Calu3 (cell line): ENCODE measurements at regions not wholly inside any gene's neighbourhood (a gene's known extent, or its start where the extent isn't known, plus 50 kb on each side); places are given as distances from the start of the nearest gene placed in this dataset.

Source experiments
- BruUV-seq: library from RNA; stranded (reverse); fragments of 400-500 nt; replicated peaks from 2 replicates; lab custom pipeline; 2021; lab: Mats Ljungman, UMichigan
- CTCF ChIA-PET: fragments of 300-600 bp; sonication (Branson Sonifier 250); formaldehyde crosslinking; loops from one replicate; lab custom pipeline; 2022; ENCODE audit warnings: antibody characterized with exemption; lab: Charles Lee
- DNase-seq: peaks from one replicate; pipeline ENCODE4 v3.0.0; 2022
- H3K27ac Mint-ChIP-seq: one replicate; pipeline ENCODE4 v1.8.0; 2022; ENCODE audit warnings: mixed read lengths; ENCODE audit not compliant: unreplicated experiment
- H3K27me3 Mint-ChIP-seq: one replicate; pipeline ENCODE4 v1.8.0; 2022; ENCODE audit warnings: mixed read lengths; ENCODE audit not compliant: unreplicated experiment
- H3K36me3 Mint-ChIP-seq: one replicate; pipeline ENCODE4 v1.8.0; 2022; ENCODE audit warnings: mild to moderate bottlenecking, moderate library complexity, mixed read lengths; ENCODE audit not compliant: insufficient read depth, unreplicated experiment
- H3K4me1 Mint-ChIP-seq: one replicate; pipeline ENCODE4 v1.8.0; 2022; ENCODE audit warnings: mild to moderate bottlenecking, low read depth, mixed read lengths; ENCODE audit not compliant: unreplicated experiment
- H3K4me3 Mint-ChIP-seq: one replicate; pipeline ENCODE4 v1.8.0; 2022; ENCODE audit warnings: mild to moderate bottlenecking, low read depth, moderate library complexity, mixed read lengths; ENCODE audit not compliant: unreplicated experiment
- H3K9me3 Mint-ChIP-seq: one replicate; pipeline ENCODE4 v1.8.0; 2022; ENCODE audit warnings: low read depth, mixed read lengths; ENCODE audit not compliant: unreplicated experiment
- intact Hi-C: fragments of 100-400 bp; cut with micrococcal nuclease; formaldehyde crosslinking; loops from one replicate; pipeline ENCODE4 v1.10.0; 2022; ENCODE audit not compliant: unreplicated experiment
- TF ChIP-seq, protein P1 (sequence below): fragments of 200-600 bp; IDR thresholded peaks from one replicate; pipeline ENCODE4 v1.8.0; 2022; ENCODE audit warnings: antibody characterized with exemption; ENCODE audit not compliant: unreplicated experiment

DNA sequence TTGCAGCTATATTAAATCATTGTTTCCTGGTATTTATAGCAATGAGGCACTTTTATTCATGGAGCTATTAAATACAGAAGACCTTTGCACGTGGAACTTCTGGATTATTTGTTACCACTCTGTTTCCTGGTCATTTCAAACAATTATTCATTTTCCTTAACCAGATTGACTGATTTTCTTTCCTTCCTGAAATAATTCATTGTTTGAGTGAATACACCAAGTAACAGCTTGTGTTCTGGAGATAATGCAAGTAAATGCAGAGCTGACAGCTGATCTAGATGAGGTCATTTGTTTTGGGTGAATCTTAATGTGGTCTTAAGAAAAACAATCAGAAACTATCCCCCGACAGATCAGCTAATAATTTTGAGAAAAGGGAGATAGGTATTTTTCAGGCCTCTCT, 497.7 kb downstream of the KIF20B start:
- Mint-ChIP-seq H3K4me3 (no peak overlapping the region), H3K4me1 (no peaks in the 10 kb centered on the region), H3K9me3 (no peaks in the 10 kb centered on the region), H3K27ac (no peak overlapping the region), H3K27me3 (no peaks in the 10 kb centered on the region), H3K36me3 (no peaks in the 10 kb centered on the region)
- BruUV-seq: no TSS peak
- TF ChIP-seq, protein P1, sequence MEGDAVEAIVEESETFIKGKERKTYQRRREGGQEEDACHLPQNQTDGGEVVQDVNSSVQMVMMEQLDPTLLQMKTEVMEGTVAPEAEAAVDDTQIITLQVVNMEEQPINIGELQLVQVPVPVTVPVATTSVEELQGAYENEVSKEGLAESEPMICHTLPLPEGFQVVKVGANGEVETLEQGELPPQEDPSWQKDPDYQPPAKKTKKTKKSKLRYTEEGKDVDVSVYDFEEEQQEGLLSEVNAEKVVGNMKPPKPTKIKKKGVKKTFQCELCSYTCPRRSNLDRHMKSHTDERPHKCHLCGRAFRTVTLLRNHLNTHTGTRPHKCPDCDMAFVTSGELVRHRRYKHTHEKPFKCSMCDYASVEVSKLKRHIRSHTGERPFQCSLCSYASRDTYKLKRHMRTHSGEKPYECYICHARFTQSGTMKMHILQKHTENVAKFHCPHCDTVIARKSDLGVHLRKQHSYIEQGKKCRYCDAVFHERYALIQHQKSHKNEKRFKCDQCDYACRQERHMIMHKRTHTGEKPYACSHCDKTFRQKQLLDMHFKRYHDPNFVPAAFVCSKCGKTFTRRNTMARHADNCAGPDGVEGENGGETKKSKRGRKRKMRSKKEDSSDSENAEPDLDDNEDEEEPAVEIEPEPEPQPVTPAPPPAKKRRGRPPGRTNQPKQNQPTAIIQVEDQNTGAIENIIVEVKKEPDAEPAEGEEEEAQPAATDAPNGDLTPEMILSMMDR: no peak
- CTCF ChIA-PET: no interaction called here
- no peak for DNase-seq
- intact Hi-C loops: no loop called here

DNA sequence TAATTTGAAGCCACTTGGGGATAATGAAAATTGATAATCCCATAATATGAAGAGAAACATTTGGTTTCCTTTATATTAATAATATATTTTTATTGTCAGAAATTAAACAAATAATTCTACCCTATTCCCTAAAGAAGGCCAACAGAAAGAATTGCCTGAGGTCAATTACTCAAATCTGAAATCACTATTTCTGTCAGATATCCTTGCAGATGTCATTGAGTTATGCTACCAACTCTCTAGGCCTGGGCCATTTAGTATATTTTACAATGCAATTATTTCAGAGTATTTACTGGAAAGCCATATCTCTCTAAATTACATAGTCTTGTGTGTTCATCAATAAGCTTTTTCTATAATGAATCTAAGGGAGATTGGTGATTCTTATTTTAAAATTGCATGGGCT, 498.1 kb downstream of the KIF20B start:
- TF ChIP-seq, protein P1: no peak
- no peak for DNase-seq
- CTCF ChIA-PET: no interaction called here
- no TSS peak for BruUV-seq
- Mint-ChIP-seq H3K27ac (no peak overlapping the region), H3K4me3 (no peak overlapping the region), H3K4me1 (no peaks in the 10 kb centered on the region), H3K9me3 (no peaks in the 10 kb centered on the region), H3K36me3 (no peaks in the 10 kb centered on the region), H3K27me3 (no peaks in the 10 kb centered on the region)
- intact Hi-C loops: no loop called here

DNA sequence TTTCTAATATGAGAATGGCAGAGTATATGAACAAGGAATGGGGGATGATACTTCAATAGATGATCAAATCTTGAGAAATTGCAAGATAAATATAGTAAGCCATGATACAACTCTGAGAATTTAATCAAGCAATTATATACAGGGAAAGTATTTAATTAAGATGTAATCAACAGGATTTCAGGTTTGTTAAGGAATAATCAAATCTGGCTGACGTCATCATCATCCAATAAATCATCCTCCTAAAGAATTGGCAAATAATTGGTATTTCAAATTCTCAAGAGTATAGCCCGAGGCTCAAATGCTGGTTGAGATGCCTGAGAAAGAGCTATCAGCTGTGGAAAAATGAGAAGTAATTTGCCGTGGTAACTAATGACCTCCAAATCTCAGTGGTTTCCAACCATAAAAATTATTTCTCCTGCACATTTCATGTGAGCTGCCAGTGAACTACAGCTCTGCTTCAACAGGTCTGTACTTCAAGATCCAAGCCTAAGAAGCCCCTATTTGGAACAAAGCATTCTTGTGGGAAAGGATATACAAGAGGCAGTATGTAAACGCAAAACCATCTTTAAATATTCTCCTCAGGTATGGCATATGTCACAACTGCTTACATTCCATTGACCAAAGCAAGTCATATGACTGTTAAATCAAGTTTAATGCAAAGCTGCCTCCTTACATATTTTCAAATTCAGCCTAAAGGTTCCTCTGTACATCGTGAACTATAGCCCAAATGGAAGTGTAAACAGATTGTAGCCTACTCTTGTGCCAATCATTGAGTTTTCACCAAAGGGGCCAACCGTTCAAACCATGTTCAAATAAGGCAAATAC, 503.0 kb downstream of the KIF20B start:
- H3K27ac Mint-ChIP-seq: no peak overlapping the region
- H3K4me1 Mint-ChIP-seq: no peaks in the 10 kb centered on the region
- H3K27me3 Mint-ChIP-seq: no peaks in the 10 kb centered on the region
- CTCF ChIA-PET: no interaction called here
- TF ChIP-seq, protein P1: no peak
- no peak overlapping the region for H3K4me3 Mint-ChIP-seq
- no TSS peak for BruUV-seq
- no peaks in the 10 kb centered on the region for H3K36me3 Mint-ChIP-seq
- no peaks in the 10 kb centered on the region for H3K9me3 Mint-ChIP-seq
- no peak for DNase-seq
- intact Hi-C loops: no loop called here

DNA sequence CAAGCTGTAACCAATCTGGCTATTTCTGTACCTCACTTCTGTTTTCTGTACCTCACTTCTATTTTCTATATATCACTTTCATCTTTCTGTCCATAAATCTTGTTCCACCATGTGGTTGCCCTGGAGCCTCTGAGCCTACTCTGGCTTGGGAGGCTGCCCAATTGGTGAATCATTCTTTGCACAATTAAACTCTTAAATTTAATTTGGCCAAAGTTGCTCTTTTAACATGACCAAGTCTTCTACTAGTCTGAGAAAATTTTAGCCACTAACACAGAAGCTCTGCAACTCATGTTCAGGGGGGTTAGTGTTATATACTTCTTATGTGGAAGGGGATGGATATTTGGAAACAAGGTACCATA, 503.5 kb downstream of the KIF20B start:
- H3K27ac Mint-ChIP-seq: no peak overlapping the region
- no peaks in the 10 kb centered on the region for H3K27me3 Mint-ChIP-seq
- H3K9me3 Mint-ChIP-seq: no peaks in the 10 kb centered on the region
- CTCF ChIA-PET: no interaction called here
- TF ChIP-seq, protein P1: no peak
- no peak for DNase-seq
- intact Hi-C loops: no loop called here
- H3K4me1 Mint-ChIP-seq: no peaks in the 10 kb centered on the region
- H3K4me3 Mint-ChIP-seq: no peak overlapping the region
- no TSS peak for BruUV-seq
- H3K36me3 Mint-ChIP-seq: no peaks in the 10 kb centered on the region
